GM21447 (cell line): ENCODE measurements at regions not wholly inside any gene's neighbourhood (a gene's known extent, or its start where the extent isn't known, plus 50 kb on each side); places are given as distances from the start of the nearest gene placed in this dataset.
A peak's percentile ranks its signal among the peaks of the same experiment; 100 is the strongest.
"Not testable (repeated sequence)": the region's sequence is repeated elsewhere in the genome, so short reads cannot be mapped to it uniquely, and the experiment has no call there.

ENCODE experiments used
- ATAC-seq: cut with Tn5 transposase; IDR thresholded peaks from one replicate; pipeline ENCODE4 v1.9.1; 2021; ENCODE audit not compliant: unreplicated experiment

GRCh38 chr3:153957421-153957820 lies 163.8 kb upstream of the ARHGEF26 start:
- ATAC-seq = no peak

DNA sequence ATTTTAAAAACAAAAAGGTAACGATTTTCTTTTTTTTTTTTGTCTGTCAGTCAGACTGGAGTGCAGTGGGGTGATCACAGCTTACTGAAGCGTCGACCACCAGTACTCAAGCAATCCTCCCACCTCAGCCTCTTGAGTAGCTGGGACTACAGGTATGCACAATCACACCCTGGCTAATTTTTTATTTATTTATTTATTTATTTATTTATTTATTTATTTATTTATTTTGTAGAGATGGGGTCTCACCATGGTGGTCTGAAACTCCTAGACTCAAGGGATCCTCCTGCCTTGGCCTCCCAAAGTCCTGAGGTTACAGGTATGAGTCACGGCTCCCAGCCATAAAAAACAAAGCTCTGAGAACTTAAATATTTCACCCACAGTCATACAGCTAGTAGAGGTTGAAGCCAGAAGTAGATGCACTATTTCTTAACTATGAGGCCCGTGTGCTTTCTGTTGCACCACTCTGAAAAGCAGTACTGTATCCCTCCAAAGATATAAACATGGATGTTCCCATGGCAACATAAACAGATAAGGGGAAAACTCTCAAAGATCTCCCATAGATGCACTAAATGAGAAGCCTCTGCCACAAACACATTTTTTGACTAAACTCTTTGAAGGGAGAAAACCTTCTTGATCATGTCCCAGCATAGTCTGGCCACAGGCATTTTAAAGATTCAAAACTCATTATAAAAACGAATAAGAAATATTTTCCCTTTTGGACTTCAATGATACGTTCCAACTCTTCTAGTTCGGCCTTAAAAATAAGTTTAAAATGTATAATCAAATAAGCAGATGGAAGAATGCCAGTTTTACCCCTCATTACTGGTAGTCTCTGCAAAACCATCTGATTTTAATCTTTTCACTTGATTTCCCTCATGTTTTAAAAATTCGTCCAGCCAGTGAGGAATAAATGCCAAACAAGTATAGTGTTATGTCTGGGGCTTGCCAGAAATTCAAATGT lies 162.3 kb upstream of the ARHGEF26 start:
- ATAC-seq = no peak

GRCh38 chr3:153960458-153961074 lies 160.6 kb upstream of the ARHGEF26 start:
- ATAC-seq = no peak

GRCh38 chr3:153961494-153961893 lies 159.7 kb upstream of the ARHGEF26 start:
- no peak for ATAC-seq

- ATAC-seq = no peak
Measured at GRCh38 chr3:153963012-153963411, 158.2 kb upstream of the ARHGEF26 start.

- ATAC-seq = no peak
Measured at GRCh38 chr3:153967260-153967659, 153.9 kb upstream of the ARHGEF26 start.

- ATAC-seq = peak; percentile 70
Measured at GRCh38 chr3:153970047-153970446, 151.1 kb upstream of the ARHGEF26 start.

GRCh38 chr3:153970741-153971347 lies 150.3 kb upstream of the ARHGEF26 start:
- no peak for ATAC-seq

GRCh38 chr3:153972862-153973261 lies 148.3 kb upstream of the ARHGEF26 start:
- ATAC-seq = peak; percentile 36

DNA sequence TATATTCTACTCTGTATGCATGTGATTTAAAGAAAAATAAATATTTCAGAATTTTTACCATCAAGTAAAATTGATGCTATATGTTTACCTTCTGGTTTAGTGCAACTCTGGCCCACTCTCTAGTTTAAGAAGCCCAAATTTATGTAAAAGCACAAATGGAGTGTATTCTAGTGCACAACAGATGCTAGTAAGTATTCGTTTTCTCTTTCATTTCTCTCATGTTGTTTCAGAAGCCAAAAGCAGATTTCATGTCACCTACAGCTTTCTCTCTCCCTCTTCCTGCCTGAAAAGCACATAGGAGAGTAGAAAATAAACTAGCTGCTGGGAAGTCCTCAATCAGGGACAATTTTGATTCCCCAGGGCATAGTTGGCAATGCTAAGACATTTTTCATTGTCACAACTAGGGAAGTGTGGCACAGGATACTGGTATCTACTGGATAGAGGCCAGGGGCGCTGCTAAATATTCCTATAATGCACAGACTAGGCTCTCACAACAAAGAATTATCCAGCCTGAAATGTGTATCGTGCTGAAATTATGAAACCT lies 147.4 kb upstream of the ARHGEF26 start:
- ATAC-seq = peak; percentile 55

DNA sequence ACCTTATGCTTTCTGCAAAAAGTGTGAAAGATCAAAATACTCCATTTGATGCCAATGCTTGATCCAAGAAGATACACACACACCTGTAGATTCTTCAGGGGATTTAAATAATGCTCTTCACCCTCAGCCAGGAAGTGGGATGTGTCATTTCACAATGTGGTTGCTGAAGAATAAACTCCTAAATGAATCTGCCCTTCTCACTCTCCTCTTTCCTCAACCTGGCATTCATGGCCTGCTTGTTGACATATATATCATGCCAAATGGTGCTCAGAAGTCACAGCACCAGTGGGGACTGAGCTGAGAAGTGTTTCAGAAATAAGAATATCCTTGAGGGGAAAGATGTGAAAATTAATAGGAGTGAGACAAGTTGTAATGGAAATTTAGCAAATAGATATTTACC lies 146.6 kb upstream of the ARHGEF26 start:
- ATAC-seq = no peak

DNA sequence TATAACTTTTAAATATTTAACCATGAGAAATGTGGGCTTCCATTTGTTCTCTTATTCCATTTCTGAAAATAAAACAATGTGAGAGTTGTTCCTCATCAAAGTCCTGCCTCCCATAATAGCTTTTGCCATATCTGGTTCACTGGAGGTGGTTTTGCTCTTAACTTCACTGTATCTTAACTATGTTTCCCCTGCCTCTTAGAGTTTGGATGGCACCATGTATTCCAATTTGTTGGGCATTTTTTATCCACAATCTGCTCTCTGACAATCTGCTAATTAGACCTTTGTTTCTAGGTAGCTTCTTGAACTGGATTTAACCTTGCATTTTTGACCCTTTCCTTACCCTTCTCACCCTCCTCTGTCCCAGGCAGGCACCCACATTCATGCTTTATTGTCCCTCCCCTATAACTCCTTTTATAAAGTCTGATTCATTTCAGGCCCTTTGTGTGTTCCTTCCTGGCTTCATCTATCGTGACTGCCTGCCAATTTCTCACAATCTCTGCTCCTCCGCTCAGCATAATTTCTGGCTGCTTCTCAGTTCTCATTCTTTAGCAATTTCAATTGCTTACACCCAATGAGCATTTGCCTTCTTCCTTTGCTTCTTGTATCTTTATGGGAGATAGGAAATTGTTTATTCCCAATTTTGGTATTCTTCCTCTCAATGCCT lies 144.2 kb upstream of the ARHGEF26 start:
- no peak for ATAC-seq

DNA sequence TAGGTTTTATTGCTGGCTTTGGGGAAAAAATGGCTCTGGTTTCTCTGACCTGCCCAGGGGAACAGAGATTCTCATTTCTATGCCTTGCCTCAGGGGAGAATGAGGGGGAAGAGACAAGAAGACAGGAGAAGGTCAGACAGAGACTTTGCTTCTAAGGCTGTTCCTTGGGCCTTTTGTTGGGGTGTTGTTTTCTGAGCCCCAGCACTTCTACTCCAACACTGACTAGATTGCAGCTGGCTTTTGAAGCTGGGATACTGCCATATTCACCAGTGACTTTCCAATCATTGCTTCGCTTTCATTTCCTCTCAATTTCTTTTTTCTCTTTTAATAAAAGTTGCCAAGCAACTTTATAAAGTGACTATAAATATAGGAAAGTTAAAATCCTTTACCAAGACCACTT lies 143.2 kb upstream of the ARHGEF26 start:
- no peak for ATAC-seq

DNA sequence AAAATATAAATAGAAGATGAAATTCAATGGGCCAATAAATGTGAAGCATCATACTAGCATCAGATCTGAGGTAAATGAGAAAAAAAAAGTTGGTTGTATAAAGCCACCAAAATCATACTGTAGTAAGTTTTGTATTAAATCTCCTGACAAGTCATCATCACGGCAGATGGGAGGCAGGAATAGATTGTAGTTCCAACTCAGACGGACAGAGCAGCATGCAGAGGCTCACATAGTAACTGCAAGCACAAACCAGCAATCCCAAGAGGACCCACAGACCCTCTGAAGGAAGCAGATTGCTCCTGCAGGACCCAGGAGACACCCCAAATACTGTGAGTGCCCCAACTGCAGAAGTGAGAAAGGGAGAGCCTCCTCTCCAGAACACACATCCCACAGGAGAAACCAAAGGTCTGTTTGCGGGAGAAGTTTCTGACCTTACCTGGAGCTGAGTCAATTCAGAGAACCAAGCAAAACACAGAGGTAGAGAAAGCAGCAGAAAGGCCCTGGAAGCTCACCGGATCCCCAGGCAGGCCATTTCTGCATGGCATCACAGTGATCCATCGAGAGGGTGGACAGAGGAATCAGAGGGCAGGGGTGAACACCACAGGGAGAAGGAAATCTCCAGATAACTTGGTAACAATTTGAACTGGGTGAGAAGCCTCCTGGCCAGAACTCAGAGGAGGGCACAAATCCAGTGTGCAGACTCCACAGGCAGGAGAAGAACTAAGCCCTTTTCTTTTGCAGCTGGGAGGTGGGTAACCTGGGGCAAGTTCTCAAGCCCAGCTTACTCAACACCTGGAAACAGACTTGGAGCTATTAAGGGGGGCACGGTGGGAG lies 141.6 kb upstream of the ARHGEF26 start:
- no peak for ATAC-seq

DNA sequence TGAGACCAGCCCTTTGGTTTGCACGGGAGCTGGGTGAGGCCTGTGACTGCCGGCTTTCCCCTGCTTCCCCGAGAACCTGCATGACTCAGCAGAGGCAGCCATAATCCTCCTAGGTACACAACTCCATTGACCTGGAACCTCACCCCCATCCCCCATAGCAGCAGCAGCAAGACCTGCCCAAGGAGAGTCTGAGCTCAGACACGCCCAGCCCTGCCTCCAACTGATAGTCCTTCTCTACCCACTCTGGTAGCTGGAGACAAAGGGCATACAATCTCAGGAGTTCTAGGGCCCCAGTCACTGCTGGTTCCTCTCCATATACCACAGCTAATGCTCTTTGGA lies 141.0 kb upstream of the ARHGEF26 start:
- ATAC-seq = no peak

DNA sequence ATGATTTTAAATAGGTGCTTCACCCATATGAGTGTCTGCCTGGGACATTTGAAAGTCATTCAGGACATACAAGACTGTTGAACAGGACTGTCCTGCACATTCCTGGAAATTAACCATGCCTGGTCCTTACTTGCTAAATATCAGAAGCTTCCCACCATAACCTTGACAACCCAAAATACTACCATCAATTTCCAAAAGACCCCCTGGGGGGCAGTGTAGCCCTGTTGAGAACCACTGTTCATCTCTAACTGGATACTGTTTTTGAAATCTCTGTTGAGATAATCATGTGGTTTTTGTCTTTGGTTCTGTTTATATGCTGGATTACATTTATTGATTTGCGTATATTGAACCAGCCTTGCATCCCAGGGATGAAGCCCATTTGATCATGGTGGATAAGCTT lies 123.8 kb upstream of the ARHGEF26 start:
- not testable (repeated sequence) for ATAC-seq

GRCh38 chr3:154003649-154004048 lies 117.5 kb upstream of the ARHGEF26 start:
- no peak for ATAC-seq

DNA sequence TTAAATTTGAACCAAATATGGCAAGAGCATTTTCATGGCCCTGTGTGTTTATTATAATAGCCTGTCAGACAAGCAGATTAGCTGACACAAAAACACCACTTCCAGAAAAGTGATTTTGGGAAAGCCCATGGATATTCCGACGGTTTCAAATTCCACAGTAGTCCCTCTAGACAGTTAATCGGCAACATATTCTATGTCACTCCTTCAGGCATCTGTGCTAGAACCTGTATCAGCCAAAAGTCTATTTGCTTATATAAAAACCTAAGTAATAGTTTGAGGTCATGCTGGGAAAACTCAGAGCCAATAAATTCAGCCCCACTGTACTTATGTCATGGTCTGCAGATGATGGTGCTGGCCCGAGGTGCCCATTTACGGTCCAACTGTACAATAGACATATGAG lies 110.2 kb upstream of the ARHGEF26 start:
- no peak for ATAC-seq

DNA sequence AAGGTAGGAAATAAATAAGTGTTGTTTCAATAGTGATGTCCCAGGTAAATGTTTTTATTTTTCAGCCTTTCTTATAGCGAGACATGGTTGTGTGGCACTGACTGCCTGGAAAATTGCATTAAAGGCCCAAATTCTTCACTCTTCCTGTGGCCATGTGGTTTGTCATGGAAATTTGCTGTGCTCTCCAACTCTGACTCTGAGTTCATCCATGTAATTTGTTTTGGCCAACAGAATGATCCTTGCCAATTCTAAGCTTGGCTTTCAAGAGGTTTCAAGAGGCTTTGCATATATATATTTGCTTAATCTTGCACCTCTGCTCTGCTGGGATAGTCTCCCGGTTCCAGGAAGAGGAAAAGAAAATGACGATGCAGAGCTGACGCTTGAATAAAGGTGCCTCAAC lies 107.5 kb upstream of the ARHGEF26 start:
- ATAC-seq = no peak

DNA sequence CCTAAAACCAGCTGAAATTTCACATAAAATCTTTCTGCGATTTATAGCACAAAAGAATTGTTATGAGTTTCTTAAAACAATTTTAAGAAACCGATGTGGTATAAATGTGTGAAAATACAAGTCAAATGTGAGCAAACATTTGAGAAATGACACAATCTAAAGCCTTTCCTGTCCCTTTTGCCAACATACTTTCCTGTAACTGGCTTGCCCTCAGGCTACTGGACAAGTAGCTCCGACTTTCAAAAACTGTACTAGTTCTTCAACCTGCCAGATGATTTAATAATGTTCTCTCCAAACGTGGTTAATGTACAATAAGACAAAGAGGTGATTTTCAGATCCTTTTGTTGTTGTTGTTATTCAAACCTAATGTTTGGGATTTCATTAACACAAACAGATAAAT lies 105.9 kb upstream of the ARHGEF26 start:
- no peak for ATAC-seq
